ENCODE measurements at regions not wholly inside any gene's neighbourhood (a gene's known extent, or its start where the extent isn't known, plus 50 kb on each side); places are given as distances from the start of the nearest gene placed in this dataset.
"Not testable (repeated sequence)": the region's sequence is repeated elsewhere in the genome, so short reads cannot be mapped to it uniquely, and the experiment has no call there.

- no peak for ATAC-seq
These were observed 70.4 kb downstream of the TDRD15 start for GRCh38 chr2:21194147-21194546.

DNA sequence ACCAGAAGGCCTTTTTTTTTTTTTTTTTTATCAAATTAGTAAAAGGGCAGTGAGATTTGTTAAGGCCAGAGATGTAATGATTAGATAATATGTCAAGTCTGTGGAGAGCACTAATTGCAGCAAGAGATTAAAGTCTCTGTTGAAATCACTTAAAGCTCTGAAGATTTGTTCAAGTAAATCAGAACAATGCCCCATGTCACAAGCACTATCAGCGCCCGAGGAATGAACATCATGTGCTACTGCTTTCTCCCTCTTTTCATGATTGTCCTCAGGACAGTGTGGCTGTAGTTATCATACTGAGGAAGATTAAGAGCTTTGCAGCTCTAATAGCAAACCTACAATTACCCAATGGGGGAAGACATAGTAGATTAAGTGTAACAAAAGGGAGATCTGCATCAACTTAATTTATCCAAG is 71.1 kb downstream of the TDRD15 start:
- ATAC-seq: no peak

- ATAC-seq: no peak
These were observed 71.6 kb downstream of the TDRD15 start for GRCh38 chr2:21195326-21195725.

DNA sequence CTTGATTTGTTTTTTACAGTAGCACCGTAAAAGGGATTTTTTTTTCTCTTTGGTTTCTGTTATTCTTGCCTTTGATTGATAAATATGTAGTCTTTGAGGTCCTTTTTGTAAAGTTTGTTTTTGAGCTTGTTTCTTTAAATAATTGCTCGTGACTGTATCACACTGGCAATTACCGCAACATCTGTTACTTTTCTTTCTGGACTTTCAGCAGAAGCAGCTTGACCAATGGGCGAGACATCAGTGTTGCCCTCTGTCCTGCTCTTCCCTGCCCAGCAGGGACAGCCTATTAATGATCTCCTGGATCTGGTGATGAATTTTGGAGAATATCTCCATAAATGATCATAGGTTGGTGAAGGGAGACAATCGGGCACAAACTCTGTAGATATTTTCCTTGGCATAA is 74.9 kb downstream of the TDRD15 start:
- no peak for ATAC-seq

DNA sequence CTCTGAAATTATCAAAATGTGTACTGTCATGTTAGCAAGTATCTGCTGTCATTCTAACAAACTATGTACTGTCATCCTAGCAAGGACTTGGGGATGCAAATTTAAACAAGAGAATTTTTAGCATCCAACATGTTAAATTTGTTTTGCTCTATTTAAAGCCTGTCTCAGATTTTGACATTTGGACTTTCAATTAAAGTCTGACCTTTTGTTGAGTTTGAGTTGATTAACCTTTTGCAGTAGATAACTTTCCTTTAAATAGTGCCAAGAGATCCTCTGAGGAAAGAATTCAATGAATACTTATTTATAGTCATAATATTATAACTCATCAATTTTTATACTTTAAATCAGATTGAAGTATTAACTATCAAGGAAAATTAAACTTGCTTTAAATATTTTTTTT is 80.2 kb downstream of the TDRD15 start:
- ATAC-seq: no peak

DNA sequence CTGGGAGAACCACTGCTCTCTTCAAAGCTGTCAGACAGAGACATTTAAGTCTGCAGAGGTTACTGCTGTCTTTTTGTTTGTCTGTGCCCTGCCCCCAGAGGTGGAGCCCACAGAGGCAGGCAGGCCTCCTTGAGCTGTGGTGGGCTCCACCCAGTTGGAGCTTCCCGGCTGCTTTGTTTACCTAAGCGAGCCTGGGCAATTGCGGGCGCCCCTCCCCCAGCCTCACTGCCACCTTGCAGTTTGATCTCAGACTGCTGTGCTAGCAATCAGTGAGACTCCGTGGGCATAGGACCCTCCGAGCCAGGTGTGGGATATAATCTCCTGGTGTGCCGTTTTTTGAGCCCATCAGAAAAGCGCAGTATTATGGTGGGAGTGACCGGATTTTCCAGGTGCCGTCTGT is 90.3 kb downstream of the TDRD15 start:
- not testable (repeated sequence) for ATAC-seq

- no peak for ATAC-seq
These were observed 93.7 kb downstream of the TDRD15 start for GRCh38 chr2:21217442-21217841.

DNA sequence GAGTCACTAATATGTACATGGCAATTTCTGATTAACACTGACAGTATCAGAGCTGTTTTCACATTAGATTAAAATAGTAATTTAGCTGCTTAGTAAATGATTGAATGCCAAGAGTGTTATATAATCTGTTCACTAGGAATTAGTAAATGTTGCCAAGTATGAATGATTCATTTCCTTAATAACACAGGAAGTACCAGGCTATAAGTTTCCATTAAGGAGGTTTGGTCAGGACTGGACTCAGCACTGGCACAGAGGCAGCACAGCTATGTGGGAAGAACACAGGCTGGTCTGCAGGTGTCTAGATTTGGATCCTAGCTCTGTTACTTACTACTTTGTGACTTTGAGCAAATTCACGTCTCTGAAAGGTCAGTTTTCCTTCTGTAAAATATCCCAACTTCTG is 97.2 kb downstream of the TDRD15 start:
- no peak for ATAC-seq

GRCh38 chr2:21223618-21224017 is 99.8 kb downstream of the TDRD15 start:
- no peak for ATAC-seq

GRCh38 chr2:21228041-21228895 is 104.5 kb downstream of the TDRD15 start:
- no peak for ATAC-seq

GRCh38 chr2:21229302-21229701 is 105.5 kb downstream of the TDRD15 start:
- ATAC-seq: no peak

DNA sequence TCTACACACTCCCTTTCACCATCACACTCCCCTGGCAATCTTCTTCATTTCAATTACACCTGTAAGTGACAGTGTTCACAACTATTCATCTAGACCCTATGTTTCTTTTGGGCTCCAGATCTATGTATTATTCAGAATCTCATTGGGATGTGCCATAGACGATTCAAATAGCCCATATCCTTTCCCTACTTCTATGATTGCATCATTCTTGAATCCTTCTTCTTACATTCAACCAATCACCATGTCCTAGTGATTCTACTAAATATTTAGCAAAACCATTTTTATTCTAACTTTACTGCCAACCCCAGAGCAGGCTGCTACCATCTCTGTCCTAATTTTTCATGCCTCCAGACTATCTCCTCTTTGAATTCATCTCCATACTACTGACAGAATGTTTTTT is 106.4 kb downstream of the TDRD15 start:
- no peak for ATAC-seq

DNA sequence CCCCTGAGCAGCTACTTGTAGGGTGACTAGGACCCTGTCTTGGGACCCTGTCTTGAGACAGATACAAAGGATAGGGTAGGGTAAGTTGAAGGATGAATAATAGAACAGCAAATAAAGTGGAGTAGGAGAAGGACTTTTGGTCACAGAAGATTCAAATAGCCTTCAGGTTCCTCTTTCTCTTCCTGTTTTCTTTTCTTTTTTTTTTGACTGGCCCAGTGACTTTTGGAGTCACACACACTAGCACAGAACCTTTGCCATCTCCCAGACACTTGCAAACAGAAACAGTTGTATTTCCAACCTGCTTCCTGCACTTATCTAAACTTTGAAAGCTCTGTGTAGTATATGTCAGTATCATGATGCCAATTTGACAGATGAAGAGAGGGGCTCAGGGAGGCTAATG is 108.2 kb downstream of the TDRD15 start:
- no peak for ATAC-seq

GRCh38 chr2:21233194-21233593 is 109.4 kb downstream of the TDRD15 start:
- ATAC-seq: no peak

DNA sequence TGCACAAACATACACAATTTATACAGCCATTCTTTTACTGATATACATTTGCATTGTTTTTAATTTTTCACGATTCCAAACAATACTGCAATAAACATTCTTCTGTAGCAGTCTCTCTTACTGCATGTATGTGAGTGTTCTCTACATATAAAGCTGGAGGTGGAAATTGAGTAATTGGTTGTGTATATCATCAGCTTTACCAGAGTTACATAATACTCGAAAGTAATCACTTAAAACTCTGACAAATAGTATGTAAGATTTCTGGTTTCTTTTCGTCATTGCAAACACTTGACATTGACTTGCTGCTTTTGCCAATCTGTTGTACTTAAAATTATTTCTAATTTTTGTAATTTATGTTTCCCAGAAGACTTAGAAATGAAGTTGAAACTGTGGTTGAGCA is 110.2 kb downstream of the TDRD15 start:
- ATAC-seq: no peak

DNA sequence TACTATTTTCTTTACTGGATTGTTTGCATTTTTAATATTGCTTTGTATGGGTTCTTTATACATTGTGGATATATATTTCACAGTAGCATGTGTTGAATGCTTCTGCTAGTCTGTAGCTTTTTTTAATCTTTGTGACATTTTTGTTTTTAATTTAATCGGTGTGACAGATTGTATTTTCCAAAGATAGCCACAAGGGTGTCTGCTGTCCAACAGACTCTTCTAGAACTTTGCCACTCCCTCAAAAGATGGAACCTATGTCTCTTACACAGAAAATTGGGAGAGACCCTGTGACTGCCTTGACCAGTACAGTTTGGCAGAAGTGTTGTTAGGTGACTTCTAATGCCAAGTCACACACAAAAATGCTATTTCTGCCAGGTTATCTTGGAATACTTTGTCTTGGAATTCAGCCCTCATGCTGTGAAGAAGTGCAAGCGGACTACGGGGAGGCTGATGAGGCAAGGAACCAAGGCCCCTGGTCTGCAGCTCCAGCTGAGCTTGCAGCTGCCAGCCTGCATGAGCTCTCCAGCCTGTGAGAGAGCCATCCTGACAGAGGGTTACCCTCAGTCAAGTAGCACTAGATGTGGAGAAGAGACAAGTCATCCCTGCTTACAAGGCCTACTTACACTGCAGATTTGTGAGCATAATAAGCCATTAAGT is 110.8 kb downstream of the TDRD15 start:
- ATAC-seq: no peak

- not testable (repeated sequence) for ATAC-seq
These were observed 116.0 kb downstream of the TDRD15 start for GRCh38 chr2:21239749-21240148.

- no peak for ATAC-seq
These were observed 120.4 kb downstream of the TDRD15 start for GRCh38 chr2:21244161-21244560.

DNA sequence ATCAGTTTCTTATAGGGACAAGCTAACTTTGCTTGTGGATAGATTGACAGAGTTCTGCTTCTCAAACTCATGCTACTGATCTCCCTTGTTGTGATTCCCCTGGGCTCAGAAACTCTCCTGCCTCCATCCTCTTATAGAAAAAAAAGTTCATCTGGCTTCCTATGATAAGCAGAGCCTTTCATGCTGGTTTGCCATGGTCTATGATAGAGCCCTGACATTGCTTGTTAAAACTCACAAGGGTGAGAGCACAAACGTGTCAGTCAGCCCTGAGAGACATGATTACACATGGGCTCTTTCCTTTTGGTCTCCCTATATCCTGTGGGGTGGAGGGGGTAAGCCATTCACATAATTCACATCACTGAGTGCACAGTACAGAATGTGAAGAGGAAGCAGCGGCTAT is 121.8 kb downstream of the TDRD15 start:
- no peak for ATAC-seq

- no peak for ATAC-seq
These were observed 125.6 kb downstream of the TDRD15 start for GRCh38 chr2:21249367-21249766.

- no peak for ATAC-seq
These were observed 126.9 kb downstream of the TDRD15 start for GRCh38 chr2:21250673-21251072.

GRCh38 chr2:21251216-21251980 is 127.6 kb downstream of the TDRD15 start:
- no peak for ATAC-seq

GRCh38 chr2:21253311-21254027 is 129.7 kb downstream of the TDRD15 start:
- ATAC-seq: no peak

Data from activated CD4-positive, CD25-positive, alpha-beta regulatory T cell treated with anti-CD3 and anti-CD28 coated beads, Interleukin-2, amount 50 U/mL, for 24 hours (primary cell).